Gastroesophageal sphincter (tissue), 3 donors: ENCODE measurements at regions not wholly inside any gene's neighbourhood (a gene's known extent, or its start where the extent isn't known, plus 50 kb on each side); places are given as distances from the start of the nearest gene placed in this dataset.

Experiments
- POLR2A ChIP-seq, 2 donors: fragments of 450-650 bp; IDR thresholded peaks; one replicate each; pipeline ENCODE4 v1.6.1; 2017; ENCODE audit warnings: antibody characterized with exemption in 2 of 2, mild to moderate bottlenecking in 2 of 2, moderate library complexity in 1 of 2
- TF ChIP-seq, protein P1 (sequence below), 4 experiments: fragments of 200-600 bp in 2 of 4; fragments of 450-650 bp in 2 of 4; sonication (generic) in 1 of 4; IDR thresholded peaks; one replicate each; pipeline ENCODE4 v1.5.1; 2017 to 2019; ENCODE audit warnings: antibody characterized with exemption in 4 of 4, mild to moderate bottlenecking in 2 of 4, moderate library complexity in 2 of 4

DNA sequence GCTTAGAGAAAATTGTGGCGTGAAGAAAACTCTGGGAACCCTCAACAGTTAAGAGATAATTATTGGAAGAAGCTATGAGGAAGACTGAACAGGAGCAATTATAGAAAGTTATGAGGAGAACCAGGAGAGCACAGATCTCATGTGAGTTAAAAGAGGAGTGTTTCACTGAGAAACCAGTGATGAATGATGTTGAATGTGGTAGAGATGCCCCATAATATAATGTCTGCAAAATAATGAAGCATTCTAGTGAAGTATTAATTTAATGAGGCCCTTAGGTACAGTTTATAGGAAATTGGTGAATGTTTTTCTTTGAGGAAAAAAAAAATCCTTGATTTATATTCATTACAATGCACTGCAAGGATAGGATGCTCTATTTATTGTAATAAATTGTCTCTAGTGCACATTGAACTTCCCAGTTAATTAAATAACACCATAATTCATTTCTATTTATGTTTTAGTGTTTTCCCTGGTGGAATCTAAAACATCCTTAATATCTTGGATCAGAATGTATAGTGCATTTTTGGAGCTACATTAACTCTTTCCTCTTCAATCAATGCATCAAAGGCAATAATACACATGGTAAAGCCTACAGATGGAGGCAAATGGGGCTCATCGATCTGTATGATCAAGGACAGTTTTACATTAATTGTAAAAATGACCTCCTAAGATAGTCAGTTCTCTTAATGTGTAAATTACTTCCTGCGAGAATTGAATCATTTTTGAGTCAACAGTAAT lies 91.4 kb upstream of the EYS start:
- TF ChIP-seq, protein P1, sequence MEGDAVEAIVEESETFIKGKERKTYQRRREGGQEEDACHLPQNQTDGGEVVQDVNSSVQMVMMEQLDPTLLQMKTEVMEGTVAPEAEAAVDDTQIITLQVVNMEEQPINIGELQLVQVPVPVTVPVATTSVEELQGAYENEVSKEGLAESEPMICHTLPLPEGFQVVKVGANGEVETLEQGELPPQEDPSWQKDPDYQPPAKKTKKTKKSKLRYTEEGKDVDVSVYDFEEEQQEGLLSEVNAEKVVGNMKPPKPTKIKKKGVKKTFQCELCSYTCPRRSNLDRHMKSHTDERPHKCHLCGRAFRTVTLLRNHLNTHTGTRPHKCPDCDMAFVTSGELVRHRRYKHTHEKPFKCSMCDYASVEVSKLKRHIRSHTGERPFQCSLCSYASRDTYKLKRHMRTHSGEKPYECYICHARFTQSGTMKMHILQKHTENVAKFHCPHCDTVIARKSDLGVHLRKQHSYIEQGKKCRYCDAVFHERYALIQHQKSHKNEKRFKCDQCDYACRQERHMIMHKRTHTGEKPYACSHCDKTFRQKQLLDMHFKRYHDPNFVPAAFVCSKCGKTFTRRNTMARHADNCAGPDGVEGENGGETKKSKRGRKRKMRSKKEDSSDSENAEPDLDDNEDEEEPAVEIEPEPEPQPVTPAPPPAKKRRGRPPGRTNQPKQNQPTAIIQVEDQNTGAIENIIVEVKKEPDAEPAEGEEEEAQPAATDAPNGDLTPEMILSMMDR (IDR thresholded peaks at IDR 0.05), result no peak
- TF ChIP-seq POLR2A (IDR thresholded peaks at IDR 0.05), result no peak
